H1 (cell line): ENCODE measurements at regions not wholly inside any gene's neighbourhood (a gene's known extent, or its start where the extent isn't known, plus 50 kb on each side); places are given as distances from the start of the nearest gene placed in this dataset.

Experiments used
- CTCF ChIA-PET: fragments of 300-600 bp; sonication (Branson Sonifier 250); formaldehyde crosslinking; loops from one replicate; lab custom pipeline; 2021; ENCODE audit not compliant: partially characterized antibody; lab: Charles Lee
- POLR2A ChIA-PET: fragments of 300-600 bp; sonication (Branson Sonifier 250); formaldehyde crosslinking; loops from one replicate; lab custom pipeline; 2021; ENCODE audit warnings: inconsistent platforms; ENCODE audit not compliant: partially characterized antibody; lab: Charles Lee
- DNase-seq, 2 experiments: peaks; one replicate each; pipeline versions ENCODE4 v3.0.0 to v3.0.0-alpha.2; 2010 to 2022; ENCODE audit warnings: low spot score in 2 of 2, low read depth in 1 of 2, mixed read lengths in 1 of 2
- FAIRE-seq: peaks from 2 replicates; lab custom pipeline; 2011; peaks lifted over from hg19 to GRCh38; lab: Jason Lieb, UNC
- H2AFZ ChIP-seq: 2 replicates; pipeline ENCODE4 v1.8.1; 2012; ENCODE audit warnings: low read length, inconsistent platforms
- H2AK5ac ChIP-seq: 2 replicates; pipeline ENCODE4 v1.6.1; 2013; ENCODE audit warnings: low read depth, low read length
- H2BK120ac ChIP-seq: replicated peaks from 2 replicates; pipeline ENCODE3; 2013; ENCODE audit warnings: low read depth, low read length, inconsistent platforms
- H2BK12ac ChIP-seq: 2 replicates; pipeline ENCODE4 v1.6.1; 2013; ENCODE audit warnings: low read depth, low read length
- H2BK15ac ChIP-seq: 2 replicates; pipeline ENCODE4 v1.6.1; 2013; ENCODE audit warnings: low read length
- H2BK20ac ChIP-seq: 2 replicates; pipeline ENCODE4 v1.6.1; 2013; ENCODE audit warnings: low read length
- H2BK5ac ChIP-seq: 2 replicates; pipeline ENCODE4 v1.6.1; 2013; ENCODE audit warnings: low read depth, low read length
- H3K14ac ChIP-seq: 2 replicates; pipeline ENCODE4 v1.6.1; 2013; ENCODE audit warnings: inconsistent platforms; ENCODE audit not compliant: insufficient read length
- H3K18ac ChIP-seq: 2 replicates; pipeline ENCODE4 v1.6.1; 2013; ENCODE audit warnings: low read length; ENCODE audit errors: extremely low read depth
- H3K23ac ChIP-seq: 2 replicates; pipeline ENCODE4 v1.6.1; 2013; ENCODE audit warnings: inconsistent platforms; ENCODE audit not compliant: insufficient read length
- H3K23me2 ChIP-seq: 2 replicates; pipeline ENCODE4 v1.6.1; 2013; ENCODE audit warnings: low read depth, low read length
- H3K27ac ChIP-seq: 2 replicates; pipeline ENCODE4 v1.6.1; 2011; ENCODE audit warnings: low read depth, low read length, inconsistent platforms
- H3K27me3 ChIP-seq, 4 experiments: replicated peaks in 1 of 4; 1 replicate in 1 of 4; 2 replicates in 3 of 4; pipeline versions ENCODE4 v1.6.1 to v1.8.1; 2011 to 2013; ENCODE audit warnings: low read length in 3 of 4, mild to moderate bottlenecking in 3 of 4, inconsistent platforms in 2 of 4, mixed read lengths in 2 of 4, moderate library complexity in 1 of 4; ENCODE audit not compliant: control insufficient read depth in 3 of 4, insufficient read depth in 3 of 4; ENCODE audit errors: extremely low read depth in 1 of 4
- H3K36me3 ChIP-seq, 4 experiments: 2 replicates each; pipeline versions ENCODE4 v1.6.1 to v1.8.1; 2011 to 2013; ENCODE audit warnings: mild to moderate bottlenecking in 4 of 4, low read length in 3 of 4, moderate library complexity in 2 of 4, control low read depth in 1 of 4, inconsistent platforms in 1 of 4; ENCODE audit not compliant: insufficient read depth in 4 of 4, control insufficient read depth in 2 of 4
- H3K4ac ChIP-seq: replicated peaks from 2 replicates; pipeline ENCODE3; 2013; ENCODE audit warnings: low read length, low read depth, mixed read lengths, inconsistent platforms; ENCODE audit not compliant: insufficient read length
- H3K4me1 ChIP-seq, 4 experiments: replicated peaks in 1 of 4; 1 replicate in 1 of 4; 2 replicates in 3 of 4; pipeline versions ENCODE4 v1.6.1 to v1.8.1; 2011 to 2013; ENCODE audit warnings: low read length in 3 of 4, inconsistent platforms in 2 of 4, mixed read lengths in 1 of 4; ENCODE audit not compliant: insufficient read depth in 4 of 4, control insufficient read depth in 3 of 4
- H3K4me2 ChIP-seq, 2 experiments: 2 replicates each; pipeline versions ENCODE4 v1.6.1 to v1.8.1; 2011 to 2013; ENCODE audit warnings: low read depth in 2 of 2, low read length in 2 of 2, control low read depth in 1 of 2, inconsistent platforms in 1 of 2, mild to moderate bottlenecking in 1 of 2; ENCODE audit not compliant: insufficient read depth in 1 of 2
- H3K4me3 ChIP-seq, 4 experiments: fragments of 200-600, 300-600 bp in 1 of 4; sonication (generic), shearing (Covaris generic), sonication (Bioruptor Twin) in 1 of 4; 2 replicates each; pipeline versions ENCODE4 v1.5.1 to v1.8.1; 2011 to 2016; ENCODE audit warnings: low read length in 4 of 4, low read depth in 3 of 4, control low read depth in 2 of 4, inconsistent platforms in 2 of 4, mild to moderate bottlenecking in 2 of 4, mixed read lengths in 1 of 4, moderate library complexity in 1 of 4; ENCODE audit not compliant: insufficient read depth in 2 of 4; ENCODE audit errors: extremely low read depth in 1 of 4
- H3K56ac ChIP-seq: replicated peaks from 2 replicates; pipeline ENCODE3; 2013; ENCODE audit warnings: low read depth, mild to moderate bottlenecking, mixed read lengths, low read length, inconsistent platforms; ENCODE audit not compliant: insufficient read length
- H3K79me1 ChIP-seq: 2 replicates; pipeline ENCODE4 v1.6.1; 2013; ENCODE audit warnings: low read depth, low read length, control low read depth
- H3K79me2 ChIP-seq, 2 experiments: 2 replicates each; pipeline versions ENCODE4 v1.6.1 to v1.8.1; 2012 to 2013; ENCODE audit warnings: low read length in 2 of 2, mild to moderate bottlenecking in 2 of 2, inconsistent platforms in 1 of 2; ENCODE audit not compliant: insufficient read depth in 2 of 2, control insufficient read depth in 1 of 2
- H3K9ac ChIP-seq, 4 experiments: replicated peaks in 1 of 4; 1 replicate in 1 of 4; 2 replicates in 3 of 4; pipeline versions ENCODE4 v1.6.1 to v1.8.1; 2011 to 2013; ENCODE audit warnings: low read depth in 3 of 4, low read length in 3 of 4, control low read depth in 2 of 4, mild to moderate bottlenecking in 2 of 4, moderate library complexity in 2 of 4, inconsistent platforms in 1 of 4; ENCODE audit errors: extremely low read depth in 1 of 4
- H3K9me3 ChIP-seq, 2 experiments: 2 replicates each; pipeline versions ENCODE4 v1.6.1 to v1.8.1; 2012 to 2013; ENCODE audit warnings: mild to moderate bottlenecking in 2 of 2, moderate library complexity in 2 of 2, control low read depth in 1 of 2, inconsistent platforms in 1 of 2, low read depth in 1 of 2, low read length in 1 of 2, mixed read lengths in 1 of 2; ENCODE audit not compliant: insufficient read depth in 2 of 2
- H4K20me1 ChIP-seq, 2 experiments: replicated peaks in 1 of 2; 2 replicates each; pipeline versions ENCODE3 to v1.8.1; 2011 to 2013; ENCODE audit warnings: inconsistent platforms in 2 of 2, low read length in 2 of 2, mild to moderate bottlenecking in 1 of 2; ENCODE audit not compliant: insufficient read depth in 2 of 2, control insufficient read depth in 1 of 2
- H4K5ac ChIP-seq: 2 replicates; pipeline ENCODE4 v1.6.1; 2013; ENCODE audit warnings: low read length, low read depth, mixed read lengths, inconsistent platforms; ENCODE audit not compliant: insufficient read length
- H4K8ac ChIP-seq: 2 replicates; pipeline ENCODE4 v1.8.0; 2013; ENCODE audit warnings: mild to moderate bottlenecking, moderate library complexity, low read length, inconsistent platforms; ENCODE audit not compliant: insufficient read depth; ENCODE audit errors: extremely low read depth
- H4K91ac ChIP-seq: replicated peaks from 2 replicates; pipeline ENCODE3; 2013; ENCODE audit warnings: low read length, mixed read lengths, inconsistent platforms; ENCODE audit not compliant: insufficient read length
- ASH2L ChIP-seq: fragments of 200-600, 300-600 bp; sonication (generic); IDR thresholded peaks from one replicate; pipeline ENCODE4 v1.7.1; 2017; ENCODE audit warnings: low read length
- ATF3 ChIP-seq: IDR thresholded peaks from 2 replicates; pipeline ENCODE4 v1.6.1; 2011; ENCODE audit warnings: low read depth, mild to moderate bottlenecking, low read length; ENCODE audit not compliant: insufficient read depth
- EZH2 ChIP-seq: fragments of 200-600 bp; sonication (generic); IDR thresholded peaks from 2 replicates; pipeline ENCODE4 v1.7.1; 2012; ENCODE audit warnings: low read depth, mild to moderate bottlenecking, moderate library complexity, low read length, inconsistent platforms; ENCODE audit not compliant: severe bottlenecking
- KDM1A ChIP-seq: fragments of 200-600, 300-600 bp; sonication (generic); IDR thresholded peaks from 2 replicates; pipeline ENCODE4 v1.7.1; 2016; ENCODE audit warnings: mild to moderate bottlenecking, low read length, borderline replicate concordance
- RXRA ChIP-seq: IDR thresholded peaks from 2 replicates; pipeline ENCODE4 v1.6.1; 2011; ENCODE audit warnings: low read depth, mild to moderate bottlenecking, low read length, moderate library complexity; ENCODE audit not compliant: insufficient read depth
- whole genome bisulfite sequencing, 2 experiments: shearing (Covaris generic) in 1 of 2; methylation state at CpG; one replicate each; pipeline versions ENCODE4 v1.1.6 to v1.1.7; 2013 to 2015; ENCODE audit warnings: low lambda C conversion rate in 2 of 2, mixed read lengths in 2 of 2, inconsistent platforms in 1 of 2, low coverage in 1 of 2, missing lambda C conversion rate in 1 of 2; ENCODE audit not compliant: insufficient replicate concordance in 2 of 2, insufficient coverage in 1 of 2, insufficient read length in 1 of 2; ENCODE audit errors: extremely low coverage in 1 of 2, missing lambda C conversion rate in 1 of 2; 5-methylcytosine and 5-hydroxymethylcytosine counted together

DNA sequence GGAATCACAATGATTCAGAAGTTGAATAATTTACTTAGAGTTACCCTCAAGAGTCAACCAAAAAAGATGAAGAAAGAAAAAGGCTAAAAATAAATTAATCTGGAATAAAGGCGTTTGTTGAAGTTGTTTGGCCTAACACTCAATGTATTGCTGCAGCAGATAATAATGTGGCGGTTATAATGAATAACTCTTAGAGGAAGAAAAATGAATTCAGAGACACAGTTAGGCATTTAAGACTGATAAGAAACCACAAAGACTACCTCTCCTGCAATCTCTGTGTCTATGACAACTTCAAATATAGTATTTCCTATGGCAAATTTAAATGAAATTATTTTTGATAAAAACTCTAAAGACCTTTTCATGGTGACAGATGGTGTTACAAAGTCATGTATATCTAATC is 1369.1 kb upstream of the AGA start:
- TF ChIP-seq RXRA, result no peak
- TF ChIP-seq ATF3, result no peak
- TF ChIP-seq KDM1A, result no peak
- TF ChIP-seq ASH2L, result no peak
- TF ChIP-seq EZH2, result no peak
- Histone ChIP-seq H3K4me1 (no peaks in the 10 kb centered on the region), H3K23me2 (no peaks in the 10 kb centered on the region), H3K9ac (no peak overlapping the region), H3K56ac (no peak overlapping the region), H3K36me3 (no peaks in the 10 kb centered on the region), H4K8ac (no peak overlapping the region), H4K5ac (no peak overlapping the region), H2AK5ac (no peak overlapping the region), H2AFZ (no peak overlapping the region), H2BK20ac (no peak overlapping the region), H2BK5ac (no peak overlapping the region), H3K18ac (no peak overlapping the region), H3K79me1 (no peaks in the 10 kb centered on the region), H3K9me3 (0 out of 4 replicates have a peak, but pooled peaks cover 0 to 2% of the 10 kb centered on the region in 2 experiments), H3K4ac (no peak overlapping the region), H2BK15ac (no peak overlapping the region), H3K14ac (no peak overlapping the region), H3K27ac (no peak overlapping the region), H2BK120ac (no peak overlapping the region), H3K27me3 (no peaks in the 10 kb centered on the region; a peak in 1 of 7 replicates), H3K4me3 (no peak overlapping the region), H3K23ac (no peak overlapping the region), H4K20me1 (no peaks in the 10 kb centered on the region), H4K91ac (no peak overlapping the region), H3K4me2 (no peak overlapping the region), H2BK12ac (no peak overlapping the region), H3K79me2 (no peaks in the 10 kb centered on the region)
- no peak for FAIRE-seq
- no peak for DNase-seq
- CTCF ChIA-PET, result no interaction called here
- WGBS, 2 experiments, result 85% methylated on average over 2 of the region's 2 CpGs; no CpG with 5 or more reads in 1 of the 2 experiments
- POLR2A ChIA-PET, result no interaction called here
